Occipital lobe (tissue), 1 donor: ENCODE measurements at regions not wholly inside any gene's neighbourhood (a gene's known extent, or its start where the extent isn't known, plus 50 kb on each side); places are given as distances from the start of the nearest gene placed in this dataset.
"Not testable (repeated sequence)": the region's sequence is repeated elsewhere in the genome, so short reads cannot be mapped to it uniquely, and the experiment has no call there.

Experiments
- DNase-seq: peaks from one replicate; lab custom pipeline; 2025; lab: John Stamatoyannopoulos, UW

DNA sequence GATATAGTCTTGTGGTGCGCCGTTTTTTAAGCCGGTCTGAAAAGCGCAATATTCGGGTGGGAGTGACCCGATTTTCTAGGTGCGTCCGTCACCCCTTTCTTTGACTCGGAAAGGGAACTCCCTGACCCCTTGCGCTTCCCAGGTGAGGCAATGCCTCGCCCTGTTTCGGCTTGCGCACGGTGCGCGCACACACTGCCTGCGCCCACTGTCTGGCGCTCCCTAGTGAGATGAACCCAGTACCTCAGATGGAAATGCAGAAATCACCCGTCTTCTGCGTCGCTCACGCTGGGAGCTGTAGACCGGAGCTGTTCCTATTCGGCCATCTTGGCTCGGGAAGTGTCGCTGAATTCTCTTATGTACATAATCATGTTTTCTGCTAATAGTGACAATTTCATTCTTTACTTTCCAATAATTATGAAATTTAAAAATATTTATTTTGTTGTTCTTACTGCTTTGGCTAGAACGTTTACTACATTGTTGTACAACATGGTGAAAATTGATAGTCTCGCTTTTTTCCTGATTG is 61.2 kb upstream of the MINDY3 start:
- not testable (repeated sequence) for DNase-seq

GRCh38 chr10:15931376-15931775 is 71.1 kb upstream of the MINDY3 start:
- DNase-seq, result no peak

- not testable (repeated sequence) for DNase-seq
These were observed 79.2 kb upstream of the MINDY3 start for GRCh38 chr10:15939543-15939942.

DNA sequence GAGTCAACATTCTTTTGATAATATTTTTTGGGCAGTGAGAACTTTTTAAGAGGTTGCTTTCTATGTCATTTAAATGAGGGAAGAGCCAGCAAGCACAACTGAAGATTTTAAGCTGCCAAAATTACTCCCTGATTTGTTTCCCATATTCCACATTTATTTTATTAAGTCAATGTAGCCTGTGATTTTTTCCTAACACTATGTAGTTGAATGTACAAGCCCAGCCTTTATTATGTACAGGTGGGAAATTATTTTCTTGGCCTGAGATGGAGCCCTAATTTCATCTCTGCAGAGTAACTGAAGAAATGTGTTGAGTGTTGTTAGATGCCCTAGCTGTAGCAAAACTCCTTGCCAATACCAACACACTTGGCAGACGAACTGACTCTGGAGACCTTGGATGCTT is 83.1 kb upstream of the MINDY3 start:
- DNase-seq, result no peak

DNA sequence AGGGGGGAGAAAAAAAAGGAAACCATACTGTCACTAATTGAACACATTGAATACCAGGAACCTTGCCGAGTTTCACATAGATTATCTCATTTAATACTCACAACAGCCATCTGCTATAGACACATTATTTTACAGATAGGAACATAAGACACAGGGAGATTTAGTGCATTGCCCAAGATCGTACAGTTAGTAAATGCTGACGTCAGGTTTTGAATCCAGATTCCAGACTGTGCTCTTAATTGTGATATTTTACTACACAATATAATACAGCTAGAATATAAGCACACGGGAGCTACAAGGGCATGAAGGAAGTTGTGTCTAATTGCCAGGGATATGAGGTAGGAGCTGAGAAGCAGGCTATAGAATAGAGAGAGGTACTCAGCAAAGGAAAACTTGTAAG is 93.9 kb upstream of the MINDY3 start:
- DNase-seq, result no peak

GRCh38 chr10:15960277-15960676 is 100.0 kb upstream of the MINDY3 start:
- DNase-seq, result no peak

- not testable (repeated sequence) for DNase-seq
These were observed 112.4 kb upstream of the MINDY3 start for GRCh38 chr10:15972736-15973135.

- no peak for DNase-seq
These were observed 125.4 kb upstream of the MINDY3 start for GRCh38 chr10:15985690-15986089.

GRCh38 chr10:15990535-15991129 is 130.3 kb upstream of the MINDY3 start:
- no peak for DNase-seq

- no peak for DNase-seq
These were observed 137.0 kb upstream of the MINDY3 start for GRCh38 chr10:15997313-15997712.

DNA sequence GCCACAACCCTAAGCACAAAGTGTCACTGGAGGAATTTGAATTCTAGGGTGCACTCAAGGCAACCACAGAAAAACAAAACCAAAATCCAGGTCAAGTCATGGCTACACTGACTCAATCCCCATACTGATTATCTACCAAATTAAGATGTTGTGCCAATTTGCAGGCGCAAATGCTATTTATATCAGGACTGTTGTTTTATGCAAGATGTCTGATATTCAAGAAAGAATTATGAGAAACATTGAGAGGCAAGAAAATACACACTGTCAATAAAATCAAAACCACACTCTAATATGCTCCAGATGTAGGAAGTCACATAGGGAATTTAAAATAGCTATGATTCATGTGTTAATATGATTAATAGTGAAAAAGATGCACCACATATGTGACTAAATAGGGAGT is 141.3 kb upstream of the MINDY3 start:
- no peak for DNase-seq

DNA sequence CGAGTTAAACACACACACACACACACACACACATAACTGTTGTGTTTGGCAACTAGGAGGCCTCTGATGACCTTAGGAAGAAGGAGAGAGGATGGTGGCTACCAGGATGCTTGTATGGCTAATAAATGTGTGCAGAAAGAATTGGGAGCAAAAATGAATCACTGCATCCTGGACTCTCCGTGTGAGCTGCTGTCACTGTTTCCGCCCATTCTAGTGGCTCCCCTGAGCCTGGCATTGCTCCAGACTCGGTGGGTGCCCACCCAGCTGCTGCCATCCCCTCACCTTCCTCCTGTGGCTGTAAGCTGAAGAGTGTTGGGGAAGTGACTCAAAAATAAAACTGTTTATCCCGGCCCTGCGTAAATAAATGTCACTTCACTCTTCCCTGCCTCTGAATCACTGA is 149.5 kb upstream of the MINDY3 start:
- no peak for DNase-seq

DNA sequence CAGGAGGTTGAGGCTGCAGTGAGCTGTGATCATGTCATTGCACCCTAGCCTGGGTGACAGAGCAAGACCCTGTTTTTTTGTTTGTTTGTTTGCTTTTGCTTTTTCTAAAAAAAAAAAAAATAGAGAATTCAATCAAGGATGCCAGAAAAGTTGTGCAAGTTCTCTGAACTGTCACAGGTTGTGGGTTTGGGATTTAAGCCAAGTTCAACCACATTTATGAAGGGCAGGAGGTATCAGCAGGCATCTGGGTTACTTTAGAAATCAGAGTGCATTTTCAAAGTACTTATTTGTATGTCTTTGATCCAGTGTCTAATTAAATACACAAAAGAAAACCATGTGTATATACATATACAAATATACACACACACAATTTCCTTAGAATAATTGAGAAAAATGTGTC is 151.2 kb upstream of the MINDY3 start:
- DNase-seq, result no peak

- no peak for DNase-seq
These were observed 154.2 kb upstream of the MINDY3 start for GRCh38 chr10:16014469-16014868.

- DNase-seq, result no peak
These were observed 156.4 kb upstream of the MINDY3 start for GRCh38 chr10:16016688-16017087.

GRCh38 chr10:16020836-16021235 is 160.5 kb upstream of the MINDY3 start:
- no peak for DNase-seq

DNA sequence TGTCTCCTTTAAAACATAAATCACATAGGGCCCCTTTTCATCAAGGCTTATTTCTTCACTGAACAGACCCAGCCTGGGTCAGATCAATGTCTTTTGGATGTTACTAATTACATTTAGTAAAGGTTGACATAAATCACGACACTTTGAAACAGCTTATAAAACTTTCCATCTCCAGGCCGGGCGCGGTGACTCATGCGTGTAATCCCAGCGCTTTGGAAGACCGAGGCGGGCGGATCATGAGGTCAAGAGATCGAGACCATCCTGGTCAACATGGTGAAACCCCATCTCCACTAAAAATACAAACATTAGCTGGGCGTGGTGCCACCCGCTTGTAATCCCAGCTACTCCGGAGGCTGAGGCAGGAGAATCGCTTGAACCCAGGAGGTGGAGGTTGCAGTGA is 166.5 kb upstream of the MINDY3 start:
- DNase-seq, result not testable (repeated sequence)

- no peak for DNase-seq
These were observed 170.3 kb upstream of the MINDY3 start for GRCh38 chr10:16030562-16030961.

DNA sequence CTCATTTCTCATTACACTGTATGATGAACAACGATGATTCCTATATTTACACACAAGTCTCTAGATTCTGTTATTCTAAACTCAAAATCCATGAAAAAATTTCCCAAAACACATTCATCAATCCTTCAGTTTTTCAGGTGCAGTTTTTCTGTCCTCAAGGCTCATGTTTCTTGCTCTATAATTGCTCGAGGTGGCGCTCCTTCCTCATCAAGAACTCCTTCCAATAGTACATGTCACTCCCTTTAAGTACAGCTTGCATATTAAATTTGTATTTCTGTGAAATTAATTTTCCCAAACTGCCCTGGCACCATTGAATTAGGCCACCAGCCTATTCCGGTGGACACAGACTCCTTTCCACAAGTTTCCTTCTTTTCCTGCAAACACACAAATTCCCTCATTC is 188.7 kb upstream of the MINDY3 start:
- no peak for DNase-seq

GRCh38 chr10:16049782-16050181 is 189.5 kb upstream of the MINDY3 start:
- DNase-seq, result peak; percentile 3

DNA sequence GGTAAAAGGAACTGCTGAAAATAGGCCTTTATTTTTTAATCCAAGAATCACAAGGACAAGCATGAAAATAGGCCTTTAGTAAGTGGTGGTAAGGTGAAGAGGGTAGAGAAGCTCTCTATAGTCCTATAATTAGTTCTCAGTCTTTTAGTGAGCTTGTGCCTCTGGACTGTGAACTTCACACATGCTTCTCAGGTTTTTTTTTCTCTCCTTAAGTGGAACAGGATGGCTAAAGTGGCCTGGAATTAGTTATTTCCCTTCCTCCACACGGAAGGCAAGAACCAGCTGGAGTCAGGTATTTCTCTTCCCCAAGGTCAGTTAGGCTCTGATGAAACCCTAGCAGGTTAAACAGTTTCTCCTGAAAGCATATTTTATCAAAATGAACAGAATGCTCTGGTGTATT is 203.0 kb upstream of the MINDY3 start:
- no peak for DNase-seq

DNA sequence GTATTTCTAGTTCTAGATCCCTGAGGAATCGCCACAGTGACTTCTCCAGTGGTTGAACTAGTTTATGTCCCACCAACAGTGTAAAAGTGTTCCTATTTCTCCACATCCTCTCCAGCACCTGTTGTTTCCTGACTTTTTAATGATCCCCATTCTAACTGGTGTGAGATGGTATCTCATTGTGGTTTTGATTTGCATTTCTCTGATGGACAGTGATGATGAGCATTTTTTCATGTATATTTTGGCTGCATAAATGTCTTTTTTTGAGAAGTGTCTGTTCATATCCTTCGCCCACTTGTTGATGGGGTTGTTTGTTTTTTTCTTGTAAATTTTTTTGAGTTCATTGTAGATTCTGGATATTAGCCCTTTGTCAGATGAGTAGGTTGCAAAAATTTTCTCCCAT is 223.2 kb upstream of the MINDY3 start:
- not testable (repeated sequence) for DNase-seq

GRCh38 chr10:16105082-16105481 is 244.8 kb upstream of the MINDY3 start:
- DNase-seq, result no peak
